NCI-H82 (cell line): ENCODE measurements at regions not wholly inside any gene's neighbourhood (a gene's known extent, or its start where the extent isn't known, plus 50 kb on each side); places are given as distances from the start of the nearest gene placed in this dataset.
"Not testable (repeated sequence)": the region's sequence is repeated elsewhere in the genome, so short reads cannot be mapped to it uniquely, and the experiment has no call there.

ENCODE experiments used
- DNase-seq: peaks from one replicate; lab custom pipeline; 2025; lab: John Stamatoyannopoulos, UW

DNA sequence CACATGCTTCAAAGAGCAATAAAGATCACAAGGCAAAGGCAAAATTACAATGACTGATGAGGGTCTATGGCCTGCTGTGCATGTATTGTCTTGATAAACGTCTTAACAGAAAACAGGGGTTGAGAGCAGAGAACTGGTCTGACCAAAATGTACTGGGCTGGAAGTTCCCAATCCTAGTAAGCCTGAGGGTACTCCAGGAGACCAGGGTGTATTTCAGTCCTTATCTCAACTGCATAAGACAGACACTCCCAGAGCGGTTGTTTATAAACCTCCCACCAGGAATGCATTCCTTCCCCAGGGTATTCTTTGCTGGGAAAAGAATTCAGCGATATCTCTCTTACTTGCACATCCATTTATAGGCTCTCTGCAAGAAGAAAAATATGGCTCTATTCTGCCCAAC, 521.8 kb upstream of the GNPDA2 start:
- not testable (repeated sequence) for DNase-seq

DNA sequence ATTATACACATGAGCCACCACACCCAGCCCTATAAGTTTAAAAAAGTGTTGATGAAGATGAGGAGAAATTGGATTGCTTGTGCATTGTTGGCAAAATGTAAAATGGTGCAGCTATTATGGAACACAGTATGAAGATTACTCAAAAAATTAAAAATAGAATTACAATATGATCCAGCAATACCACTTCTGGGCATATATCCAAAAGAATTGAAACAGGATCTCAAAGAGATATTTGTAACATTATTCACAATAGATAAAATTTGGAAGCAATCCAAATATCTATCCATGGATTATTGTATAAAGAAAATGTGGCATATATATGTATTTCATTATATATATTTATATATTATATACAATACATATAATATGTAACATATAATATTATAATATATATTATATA, 515.6 kb upstream of the GNPDA2 start:
- DNase-seq, result no peak

DNA sequence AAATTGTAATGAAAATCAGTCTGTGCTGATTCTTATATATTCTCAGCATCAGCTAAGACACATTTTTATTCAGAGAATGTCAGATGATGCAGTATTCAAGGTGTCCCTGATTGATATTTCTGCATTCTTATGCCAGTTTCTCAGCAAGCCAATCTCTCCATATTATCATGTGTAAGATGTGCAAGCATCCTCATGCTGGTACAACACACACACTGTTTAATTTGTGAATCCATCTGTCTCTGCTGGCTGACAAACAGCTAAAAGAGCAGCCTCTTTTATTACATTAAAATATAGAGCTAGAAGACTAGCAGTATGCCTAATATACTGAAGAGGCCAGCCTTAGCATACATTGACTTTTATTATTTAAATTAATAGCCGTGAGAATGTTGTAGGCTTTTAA, 502.9 kb upstream of the GNPDA2 start:
- DNase-seq, result no peak

DNA sequence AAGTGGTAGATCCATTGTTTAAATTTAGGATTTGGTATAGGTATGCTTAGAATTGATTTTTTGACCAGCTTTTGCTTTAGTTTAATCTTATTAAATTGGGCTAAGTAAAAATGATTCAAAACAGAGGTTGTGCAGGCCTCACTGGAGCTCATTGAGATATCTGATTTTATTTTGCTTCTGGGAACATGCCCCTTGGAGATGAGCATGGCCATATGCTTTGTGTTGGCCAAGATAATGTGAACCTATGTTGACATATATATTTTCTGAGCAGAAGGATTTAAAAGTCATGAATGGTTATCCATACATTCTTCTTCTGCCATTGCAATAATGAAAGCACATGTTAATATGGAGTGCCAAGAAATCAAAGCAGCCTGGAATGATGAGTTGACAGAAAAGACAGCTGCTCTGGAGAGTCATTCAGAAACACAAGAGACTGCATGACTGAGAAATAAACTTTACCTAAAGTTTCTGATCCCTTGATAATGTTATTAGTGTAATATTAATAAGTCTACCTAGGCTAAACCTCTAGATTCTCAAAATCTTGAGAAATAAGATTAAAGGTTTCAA, 489.7 kb upstream of the GNPDA2 start:
- no peak for DNase-seq

DNA sequence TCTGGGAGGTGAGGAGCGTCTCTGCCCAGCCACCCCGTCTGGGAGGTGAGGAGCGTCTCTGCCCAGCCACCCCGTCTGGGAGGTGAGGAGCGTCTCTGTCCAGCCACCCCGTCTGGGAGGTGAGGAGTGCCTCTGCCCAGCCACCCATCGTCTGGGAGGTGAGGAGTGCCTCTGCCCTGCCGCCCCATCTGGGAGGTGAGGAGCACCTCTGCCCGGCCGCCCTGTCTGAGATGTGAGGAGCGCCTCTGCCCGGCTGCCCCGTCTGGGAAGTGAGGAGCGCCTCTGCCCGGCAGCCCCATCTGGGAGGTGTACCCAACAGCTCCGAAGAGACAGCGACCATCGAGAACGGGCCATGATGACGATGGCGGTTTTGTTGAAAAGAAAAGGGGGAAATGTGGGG, 482.1 kb upstream of the GNPDA2 start:
- not testable (repeated sequence) for DNase-seq

DNA sequence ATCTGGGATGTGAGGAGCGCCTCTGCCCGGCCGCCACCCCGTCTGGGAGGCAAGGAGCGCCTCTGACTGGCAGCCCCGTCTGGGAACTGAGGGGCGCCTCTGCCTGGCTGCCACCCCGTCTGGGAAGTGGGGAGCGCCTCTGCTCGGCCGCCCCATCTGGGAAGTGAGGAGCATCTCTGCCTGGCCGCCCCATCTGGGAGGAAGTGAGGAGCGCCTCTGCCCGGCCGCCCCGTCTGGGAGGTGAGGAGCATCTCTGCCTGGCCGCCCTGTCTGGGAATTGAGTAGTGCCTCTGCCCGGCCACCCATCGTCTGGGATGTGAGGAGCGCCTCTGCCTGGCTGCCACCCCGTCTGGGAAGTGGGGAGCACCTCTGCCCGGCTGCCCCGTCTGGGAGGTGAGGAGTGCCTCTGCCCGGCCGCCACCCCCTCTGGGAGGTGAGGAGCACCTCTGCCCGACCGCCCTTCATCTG, 481.5 kb upstream of the GNPDA2 start:
- not testable (repeated sequence) for DNase-seq

DNA sequence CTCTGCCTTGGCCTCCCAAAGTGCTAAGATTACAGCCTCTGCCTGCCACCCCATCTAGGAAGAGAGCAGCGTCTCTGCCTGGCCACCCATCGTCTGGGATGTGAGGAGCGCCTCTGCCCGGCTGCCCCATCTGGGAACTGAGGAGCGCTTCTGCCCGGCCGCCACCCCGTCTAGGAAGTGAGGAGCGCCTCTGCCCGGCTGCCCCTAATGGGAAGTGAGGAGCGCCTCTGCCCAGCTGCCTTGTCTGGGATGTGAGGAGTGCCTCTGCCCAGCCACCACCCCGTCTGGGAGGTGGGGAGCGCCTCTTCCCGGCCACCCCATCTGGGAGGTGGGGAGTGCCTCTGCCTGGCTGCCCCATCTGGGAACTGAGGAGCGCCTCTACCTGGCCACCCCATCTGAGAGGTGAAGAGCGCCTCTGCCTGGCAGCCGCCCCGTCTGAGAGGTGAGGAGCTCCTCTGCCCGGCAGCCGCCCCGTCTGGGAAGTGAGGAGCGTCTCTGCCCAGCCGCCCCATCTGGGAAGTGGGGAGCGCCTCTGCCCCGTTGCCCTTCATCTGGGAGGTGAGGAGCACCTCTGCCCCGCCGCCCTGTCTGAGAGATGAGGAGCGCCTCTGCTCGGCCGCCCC, 481.0 kb upstream of the GNPDA2 start:
- not testable (repeated sequence) for DNase-seq

DNA sequence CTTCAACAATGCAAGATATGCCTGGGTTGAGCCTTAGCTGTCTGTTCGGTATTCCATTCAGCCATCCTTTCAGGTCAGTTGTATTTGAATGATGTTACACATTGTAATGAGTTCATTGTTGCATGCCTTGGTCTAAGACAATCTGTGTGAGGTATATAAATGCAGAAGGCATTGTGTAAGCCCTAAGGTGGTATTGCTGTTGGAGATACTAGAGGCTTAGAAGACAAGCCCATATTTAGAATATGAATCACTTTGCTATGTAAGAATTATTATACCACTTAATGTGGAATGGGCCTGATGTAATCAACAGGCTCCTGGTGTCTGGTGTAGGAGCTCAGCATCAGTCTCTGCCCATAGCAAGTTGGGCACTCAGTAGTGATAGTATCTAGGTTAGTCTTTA, 473.4 kb upstream of the GNPDA2 start:
- no peak for DNase-seq

DNA sequence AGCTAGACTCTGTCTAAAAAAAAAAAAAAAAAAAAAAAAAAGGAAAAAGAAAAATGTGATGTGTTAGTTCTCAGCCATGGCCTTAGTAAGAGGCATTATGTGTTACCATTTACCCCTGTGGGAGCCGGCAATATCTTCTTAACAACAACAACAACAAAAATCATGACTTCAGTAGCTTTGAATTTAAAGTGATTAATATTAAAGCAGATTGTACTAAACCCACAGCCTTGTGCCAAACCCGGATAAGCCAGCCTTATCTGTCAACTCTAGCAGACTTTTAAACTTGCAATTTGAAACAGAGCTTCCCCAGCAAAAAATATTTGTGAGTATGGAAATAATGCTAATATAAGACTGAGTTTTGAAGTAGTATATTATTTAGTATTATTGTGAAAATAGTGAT, 462.1 kb upstream of the GNPDA2 start:
- DNase-seq, result peak; percentile 25

DNA sequence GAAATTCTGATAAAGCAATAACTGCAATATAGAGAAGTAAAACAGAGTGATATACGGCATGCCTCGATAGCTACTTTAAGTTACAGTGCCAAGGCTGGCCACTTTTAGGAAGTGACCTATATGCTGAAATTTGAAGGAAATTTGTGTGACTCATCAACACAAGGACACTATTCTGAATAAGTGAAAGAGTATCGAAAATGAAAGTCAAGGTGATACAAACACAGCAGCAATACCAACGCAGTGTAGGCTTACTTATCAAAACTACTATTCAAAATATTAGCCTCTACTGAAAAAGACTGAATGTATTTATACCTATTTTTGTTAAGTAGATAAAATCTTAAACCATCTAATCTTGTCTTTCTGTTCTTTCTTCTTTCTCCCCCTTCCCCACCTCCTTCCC, 459.9 kb upstream of the GNPDA2 start:
- DNase-seq, result no peak

DNA sequence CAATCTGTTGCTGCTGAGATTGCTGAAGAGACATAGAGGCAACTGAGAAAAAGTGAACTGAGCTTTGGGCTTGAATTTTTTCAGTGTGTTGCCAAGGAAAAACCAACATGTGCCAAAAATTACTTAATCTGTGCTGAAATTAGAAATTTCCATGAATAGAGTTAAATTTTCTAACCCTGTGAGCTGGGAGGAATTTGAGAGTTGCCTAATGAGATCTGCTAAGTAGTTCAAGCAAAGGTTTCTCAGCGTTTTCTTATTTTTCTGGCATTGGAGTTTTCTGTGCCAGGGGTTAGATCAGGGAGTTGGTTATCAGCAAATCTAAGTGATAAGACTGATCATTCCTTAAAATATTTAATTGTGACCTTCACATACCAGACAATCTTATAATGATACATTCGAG, 457.5 kb upstream of the GNPDA2 start:
- no peak for DNase-seq

DNA sequence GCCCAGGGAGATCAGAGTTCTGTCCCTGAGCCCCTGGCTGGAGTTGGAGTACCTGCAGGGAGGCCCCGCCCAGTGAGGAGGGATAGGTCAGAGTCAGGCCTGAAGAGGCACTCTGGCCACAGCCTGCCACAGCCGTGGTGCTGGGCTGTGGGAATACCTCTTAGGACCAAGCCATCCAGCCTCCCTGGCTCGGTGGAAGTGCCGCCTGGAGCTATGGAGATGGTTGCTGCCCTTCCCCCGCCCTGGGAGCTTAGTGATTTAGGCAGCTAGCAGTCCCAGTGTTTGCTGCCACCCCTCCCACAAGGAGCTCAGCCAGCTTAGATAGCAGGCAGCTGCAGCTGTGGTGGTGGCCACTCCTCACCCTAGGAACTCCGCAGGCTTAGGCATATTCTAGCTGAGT, 446.3 kb upstream of the GNPDA2 start:
- peak; percentile 37 for DNase-seq

DNA sequence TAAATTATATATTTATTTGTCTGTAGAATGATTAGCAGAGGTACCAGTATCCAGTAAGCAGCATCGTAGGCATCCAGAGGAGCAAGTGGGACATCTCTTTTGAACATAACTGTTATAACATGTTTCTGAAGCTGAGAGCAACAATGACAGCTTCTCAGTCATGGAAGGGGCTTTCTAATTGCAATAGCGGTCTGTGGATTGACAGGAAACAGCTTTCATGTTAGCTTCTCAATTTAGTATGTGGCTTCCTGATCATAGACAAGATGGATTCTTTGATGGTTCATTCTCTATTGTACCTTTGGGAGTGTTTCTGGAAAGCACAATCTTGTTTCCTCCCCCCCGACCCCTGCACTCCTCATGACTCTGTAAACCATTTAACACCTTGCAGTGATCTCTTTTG, 434.6 kb upstream of the GNPDA2 start:
- no peak for DNase-seq

DNA sequence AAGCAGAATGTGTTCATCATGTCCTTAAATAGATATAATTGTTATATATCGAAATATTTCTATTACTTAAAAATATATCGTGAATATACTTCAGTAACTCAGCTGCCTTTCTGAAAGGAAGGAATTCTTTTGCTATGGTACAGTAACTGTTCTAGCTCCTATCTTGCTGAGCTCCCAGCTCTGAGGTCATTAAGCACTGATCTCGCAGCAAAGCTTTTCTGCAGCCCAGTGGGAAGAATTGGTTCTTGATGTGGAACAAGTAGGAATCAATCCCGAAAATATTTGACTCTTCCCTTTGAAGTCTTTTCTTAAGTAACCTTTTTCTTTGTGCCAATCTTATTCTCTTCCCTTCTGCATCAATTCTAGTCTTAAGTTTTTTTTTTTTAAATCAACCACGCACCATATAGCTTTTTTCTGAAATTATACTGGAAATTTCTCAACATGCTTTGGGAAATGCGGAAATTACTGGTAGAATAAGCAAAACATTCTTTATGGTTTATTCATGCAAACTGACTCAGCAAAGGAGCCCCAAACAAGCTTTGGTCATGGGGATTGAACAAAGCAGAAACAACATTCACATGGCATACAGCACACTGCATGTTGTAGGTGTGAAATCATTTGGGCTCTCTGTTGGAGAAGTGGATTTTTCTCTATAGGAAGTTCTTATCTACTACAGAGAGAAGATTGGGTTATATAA, 428.9 kb upstream of the GNPDA2 start:
- DNase-seq, result no peak

DNA sequence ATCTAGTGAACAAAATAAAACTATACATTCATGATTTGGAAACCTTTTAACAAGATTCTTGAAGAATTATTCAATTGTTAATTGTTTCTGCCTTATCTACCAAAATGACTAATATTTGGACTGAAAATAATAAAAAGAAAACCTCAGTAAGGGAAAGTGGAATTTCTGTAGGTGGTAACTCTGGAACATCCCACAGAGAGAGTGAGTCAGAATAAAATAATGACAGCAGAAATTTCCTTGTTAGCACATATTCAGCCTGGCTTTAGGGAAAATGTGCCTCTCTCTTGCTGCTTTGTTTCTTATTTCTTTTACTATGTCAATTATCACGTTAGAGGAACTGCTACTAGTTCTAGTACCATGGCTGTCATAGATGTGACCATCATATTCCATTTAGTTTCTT, 421.5 kb upstream of the GNPDA2 start:
- DNase-seq, result no peak

DNA sequence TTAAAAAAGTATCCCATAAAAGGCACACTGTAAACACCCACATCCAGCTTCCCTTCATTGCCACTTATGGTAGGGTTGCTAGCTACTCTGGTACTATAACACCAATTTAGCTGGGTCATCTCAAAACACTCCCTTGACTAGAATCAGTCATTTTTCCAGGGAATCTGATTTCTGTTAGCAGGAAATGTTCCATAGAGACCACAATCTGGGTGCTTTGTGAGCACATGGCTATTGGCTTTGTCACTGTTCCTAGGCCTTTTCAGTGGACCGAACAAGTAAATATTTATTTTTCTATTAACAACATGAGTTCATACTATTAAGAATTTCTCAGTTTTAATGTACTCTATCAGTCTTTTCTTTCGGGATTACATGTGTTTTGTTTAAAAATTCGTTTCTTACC, 404.7 kb upstream of the GNPDA2 start:
- DNase-seq, result no peak

DNA sequence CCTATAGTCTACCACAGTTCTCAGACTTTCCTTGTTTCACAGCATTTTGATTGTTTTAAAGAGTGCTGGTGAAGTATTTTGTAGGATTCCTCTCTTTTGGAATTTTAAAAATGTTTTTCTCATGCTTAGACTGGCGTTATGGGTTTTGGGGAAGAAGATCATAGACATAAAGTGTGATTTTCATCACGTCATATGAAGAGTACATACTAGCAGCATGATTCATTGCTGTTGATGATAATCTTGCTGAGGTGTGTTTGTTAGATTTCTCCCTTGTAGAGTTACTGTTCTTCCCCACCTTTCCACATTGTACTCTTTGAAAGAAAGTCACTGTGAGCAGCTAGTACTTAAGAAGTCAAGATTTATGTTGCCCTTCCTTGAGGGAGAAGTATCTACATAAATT, 396.1 kb upstream of the GNPDA2 start:
- DNase-seq, result no peak

DNA sequence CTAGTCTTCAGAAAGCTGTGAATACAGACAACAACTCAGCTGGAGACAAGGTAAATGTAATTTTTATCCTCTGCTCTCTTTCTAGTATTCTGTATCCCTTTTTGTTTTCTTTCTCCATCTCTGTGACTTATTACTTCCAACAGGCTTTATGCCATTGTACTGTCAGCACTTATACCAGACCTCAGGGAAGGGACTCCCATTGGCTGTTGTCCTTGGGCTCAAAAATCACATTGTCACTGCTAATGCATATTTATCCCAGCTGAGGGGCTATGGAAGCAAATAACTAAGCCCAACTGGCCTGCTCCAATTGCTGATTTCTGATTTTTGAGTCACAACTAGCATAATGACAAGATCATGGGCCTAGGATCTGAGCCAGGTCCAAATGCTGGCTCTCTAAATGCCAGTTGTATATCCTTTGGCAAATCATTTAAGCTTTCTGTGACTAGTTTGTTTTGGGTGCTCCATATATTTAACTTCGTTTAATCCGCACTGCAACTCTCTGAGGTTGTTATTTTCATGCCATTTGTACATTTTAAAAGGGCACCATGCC, 395.1 kb upstream of the GNPDA2 start:
- no peak for DNase-seq

DNA sequence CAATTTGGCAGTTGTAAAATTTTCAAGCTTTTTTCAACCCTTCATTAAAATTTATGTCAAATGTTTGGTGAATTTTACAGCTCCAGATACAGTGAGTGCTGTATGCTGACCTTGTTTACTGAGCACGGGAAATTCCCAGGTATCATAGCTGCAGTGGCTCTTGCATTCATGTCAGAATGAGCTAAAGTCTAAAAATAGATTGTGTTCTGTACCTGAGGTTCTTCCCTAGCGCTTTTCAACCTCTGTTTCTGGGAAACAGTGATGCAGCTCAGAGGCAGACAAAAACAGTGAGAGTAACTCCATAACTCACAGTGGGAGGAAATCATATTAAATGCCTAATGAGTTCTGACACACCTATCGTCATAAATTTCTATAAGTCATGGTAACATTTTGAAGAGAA, 393.8 kb upstream of the GNPDA2 start:
- DNase-seq, result no peak

DNA sequence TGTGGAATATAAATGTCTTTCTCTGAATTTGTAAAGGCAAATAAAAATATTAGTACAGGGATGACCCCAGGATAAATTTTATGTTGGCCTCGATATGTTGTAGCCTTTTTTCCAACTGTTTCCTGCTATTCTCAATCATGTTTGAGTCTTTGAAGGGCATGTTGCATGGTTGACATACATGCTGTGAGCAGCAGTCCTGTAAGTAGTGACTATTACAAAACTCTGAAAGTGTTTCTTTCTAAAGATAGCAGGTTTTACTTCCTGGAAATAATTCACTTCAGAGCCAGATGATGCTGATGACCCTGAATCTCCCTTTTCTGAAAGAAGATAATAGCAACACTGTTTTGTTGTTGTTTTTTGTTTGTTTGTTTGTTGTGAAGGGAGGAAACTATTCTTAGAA, 393.0 kb upstream of the GNPDA2 start:
- no peak for DNase-seq

DNA sequence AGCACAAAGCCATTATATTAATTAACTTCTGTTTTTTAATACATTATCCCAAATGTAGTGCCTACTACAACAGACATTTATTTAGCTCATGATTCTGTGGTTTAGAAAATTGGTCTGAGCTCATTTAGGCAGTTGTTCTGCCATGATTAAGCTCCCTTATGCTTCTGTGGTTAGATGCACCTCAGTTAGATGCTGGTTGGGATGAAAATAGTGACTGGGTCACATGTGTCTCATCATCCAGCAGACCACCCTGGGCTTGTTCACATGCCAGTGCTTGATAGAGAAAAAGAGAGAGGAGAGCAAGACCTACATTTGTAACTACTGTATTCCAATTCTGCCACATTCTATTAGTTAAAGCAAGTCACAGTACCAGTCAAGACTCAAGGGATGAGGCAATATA, 376.4 kb upstream of the GNPDA2 start:
- DNase-seq, result no peak

DNA sequence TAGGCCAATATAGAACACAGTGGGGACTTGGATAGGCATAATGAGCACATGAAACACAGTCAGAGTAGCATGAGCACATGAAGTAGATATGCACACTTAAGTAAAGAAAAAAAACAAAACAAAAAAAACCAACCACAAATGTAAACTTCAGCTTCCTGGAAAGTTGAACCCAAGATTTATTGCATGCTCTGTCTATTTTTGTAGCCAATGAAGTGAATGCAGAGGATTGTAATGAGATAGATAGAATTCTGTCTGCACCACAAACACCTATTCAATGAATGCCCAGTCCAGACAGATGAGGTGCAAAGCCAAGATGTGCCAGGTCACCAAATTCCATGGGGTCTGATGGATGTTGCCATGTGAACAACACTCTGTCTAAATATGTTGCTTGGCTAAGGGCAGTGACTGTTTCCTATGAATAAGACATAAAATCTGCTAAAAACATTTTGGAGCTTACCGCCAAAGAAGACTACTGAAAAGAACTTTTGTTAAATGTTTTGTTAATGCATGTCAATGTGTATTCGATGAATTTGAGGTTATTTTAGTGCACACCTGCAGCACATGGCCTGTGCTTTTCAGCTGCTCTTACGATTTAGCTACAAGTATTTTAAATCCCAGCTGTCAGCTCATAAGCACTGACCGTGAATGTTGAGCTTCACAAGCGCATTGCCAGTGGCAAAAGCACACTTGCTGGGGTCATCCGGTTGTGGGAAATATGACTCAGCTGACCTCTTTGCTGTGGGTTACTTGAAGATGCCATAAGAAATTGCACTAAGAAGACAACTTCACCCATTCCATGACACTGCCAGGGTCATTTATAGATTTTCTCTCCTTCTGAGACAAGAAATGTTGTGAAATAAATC, 374.8 kb upstream of the GNPDA2 start:
- no peak for DNase-seq
